ENCODE measurements at regions not wholly inside any gene's neighbourhood (a gene's known extent, or its start where the extent isn't known, plus 50 kb on each side); places are given as distances from the start of the nearest gene placed in this dataset.
"Not testable (repeated sequence)": the region's sequence is repeated elsewhere in the genome, so short reads cannot be mapped to it uniquely, and the experiment has no call there.

DNA sequence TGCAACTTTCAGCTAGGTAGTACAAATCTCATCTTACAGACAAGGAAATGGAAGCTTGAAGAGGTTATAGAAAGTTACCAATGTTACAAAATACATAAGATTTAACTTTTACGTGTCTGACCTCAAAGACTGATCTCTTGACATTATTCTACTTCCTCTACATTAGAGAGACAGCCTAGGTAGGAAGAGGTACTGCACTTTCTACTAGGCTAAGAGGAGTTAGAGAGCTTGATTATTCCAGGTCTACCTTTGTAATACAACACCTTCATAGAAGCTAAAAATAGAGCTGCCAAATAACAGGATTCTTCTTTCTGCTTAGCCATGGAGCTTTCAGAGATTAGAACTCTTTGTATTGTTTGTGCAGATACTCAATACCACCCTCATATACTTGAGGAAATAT is 147.6 kb upstream of the NPY2R start:
- H3K4me1 ChIP-seq (ENCODE audit: insufficient read depth, low read length, severe bottlenecking) = no peaks in the 10 kb centered on the region
- H3K36me3 ChIP-seq (ENCODE audit: insufficient read depth, low read length) = no peaks in the 10 kb centered on the region
- H2AFZ ChIP-seq (ENCODE audit: low read length) = no peak overlapping the region
- H3K9ac ChIP-seq (ENCODE audit: low read length) = no peak overlapping the region
- H4K20me1 ChIP-seq (ENCODE audit: insufficient read depth, low read length) = no peaks in the 10 kb centered on the region
- no peak overlapping the region for H3K4me3 ChIP-seq (ENCODE audit: low read depth, low read length, poor library complexity, severe bottlenecking)
- no peak for TF ChIP-seq EZH2 (IDR thresholded peaks at IDR 0.05; ENCODE audit: borderline replicate concordance, low read length)
- TF ChIP-seq, protein P1, sequence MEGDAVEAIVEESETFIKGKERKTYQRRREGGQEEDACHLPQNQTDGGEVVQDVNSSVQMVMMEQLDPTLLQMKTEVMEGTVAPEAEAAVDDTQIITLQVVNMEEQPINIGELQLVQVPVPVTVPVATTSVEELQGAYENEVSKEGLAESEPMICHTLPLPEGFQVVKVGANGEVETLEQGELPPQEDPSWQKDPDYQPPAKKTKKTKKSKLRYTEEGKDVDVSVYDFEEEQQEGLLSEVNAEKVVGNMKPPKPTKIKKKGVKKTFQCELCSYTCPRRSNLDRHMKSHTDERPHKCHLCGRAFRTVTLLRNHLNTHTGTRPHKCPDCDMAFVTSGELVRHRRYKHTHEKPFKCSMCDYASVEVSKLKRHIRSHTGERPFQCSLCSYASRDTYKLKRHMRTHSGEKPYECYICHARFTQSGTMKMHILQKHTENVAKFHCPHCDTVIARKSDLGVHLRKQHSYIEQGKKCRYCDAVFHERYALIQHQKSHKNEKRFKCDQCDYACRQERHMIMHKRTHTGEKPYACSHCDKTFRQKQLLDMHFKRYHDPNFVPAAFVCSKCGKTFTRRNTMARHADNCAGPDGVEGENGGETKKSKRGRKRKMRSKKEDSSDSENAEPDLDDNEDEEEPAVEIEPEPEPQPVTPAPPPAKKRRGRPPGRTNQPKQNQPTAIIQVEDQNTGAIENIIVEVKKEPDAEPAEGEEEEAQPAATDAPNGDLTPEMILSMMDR (IDR thresholded peaks at IDR 0.05; ENCODE audit: low read length) = no peak
- no peak overlapping the region for H3K27ac ChIP-seq (ENCODE audit: low read depth, low read length, poor library complexity, severe bottlenecking)
- no peaks in the 10 kb centered on the region for H3K27me3 ChIP-seq (ENCODE audit: insufficient read depth, low read length)
- H3K9me2 ChIP-seq (ENCODE audit: low read depth, low read length) = no peaks in the 10 kb centered on the region
- no peaks in the 10 kb centered on the region for H3K9me3 ChIP-seq (ENCODE audit: low read length)
- no peaks in the 10 kb centered on the region for H3K79me2 ChIP-seq (ENCODE audit: insufficient read depth, low read length)
- H3F3A ChIP-seq (ENCODE audit: insufficient read depth, low read length) = no peaks in the 10 kb centered on the region
- no peak overlapping the region for H3K4me2 ChIP-seq (ENCODE audit: low read length)

DNA sequence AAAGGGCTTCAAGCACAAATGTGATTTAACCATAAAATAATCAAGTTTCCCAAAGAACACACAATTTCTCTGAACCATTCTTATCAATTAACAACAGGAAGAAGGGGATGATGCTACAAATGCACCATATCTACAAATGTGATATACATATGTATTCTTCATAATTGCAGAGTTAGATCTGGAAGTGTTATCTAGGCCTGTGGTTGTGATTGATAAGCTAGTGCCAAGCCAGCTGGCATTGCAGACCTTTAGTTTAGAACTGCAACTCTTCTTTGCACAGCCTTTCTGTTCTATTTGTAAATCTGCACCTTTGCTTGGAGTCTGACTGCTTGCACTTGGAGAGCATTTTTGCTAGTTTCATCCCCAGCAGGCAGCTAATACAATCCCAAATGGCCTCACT is 145.5 kb upstream of the NPY2R start:
- Histone ChIP-seq H3K4me2 (ENCODE audit: low read length) (no peak overlapping the region), H3K27ac (ENCODE audit: low read depth, low read length, poor library complexity, severe bottlenecking) (no peak overlapping the region), H3K79me2 (ENCODE audit: insufficient read depth, low read length) (no peaks in the 10 kb centered on the region), H4K20me1 (ENCODE audit: insufficient read depth, low read length) (no peaks in the 10 kb centered on the region), H3K9ac (ENCODE audit: low read length) (no peak overlapping the region), H3K9me2 (ENCODE audit: low read depth, low read length) (no peaks in the 10 kb centered on the region), H2AFZ (ENCODE audit: low read length) (no peak overlapping the region), H3K36me3 (ENCODE audit: insufficient read depth, low read length) (no peaks in the 10 kb centered on the region), H3F3A (ENCODE audit: insufficient read depth, low read length) (no peaks in the 10 kb centered on the region), H3K9me3 (ENCODE audit: low read length) (no peaks in the 10 kb centered on the region), H3K4me1 (ENCODE audit: insufficient read depth, low read length, severe bottlenecking) (no peaks in the 10 kb centered on the region), H3K27me3 (ENCODE audit: insufficient read depth, low read length) (no peaks in the 10 kb centered on the region), H3K4me3 (ENCODE audit: low read depth, low read length, poor library complexity, severe bottlenecking) (no peak overlapping the region)
- TF ChIP-seq, protein P1 (IDR thresholded peaks at IDR 0.05; ENCODE audit: low read length) = no peak
- TF ChIP-seq EZH2 (IDR thresholded peaks at IDR 0.05; ENCODE audit: borderline replicate concordance, low read length) = no peak

DNA sequence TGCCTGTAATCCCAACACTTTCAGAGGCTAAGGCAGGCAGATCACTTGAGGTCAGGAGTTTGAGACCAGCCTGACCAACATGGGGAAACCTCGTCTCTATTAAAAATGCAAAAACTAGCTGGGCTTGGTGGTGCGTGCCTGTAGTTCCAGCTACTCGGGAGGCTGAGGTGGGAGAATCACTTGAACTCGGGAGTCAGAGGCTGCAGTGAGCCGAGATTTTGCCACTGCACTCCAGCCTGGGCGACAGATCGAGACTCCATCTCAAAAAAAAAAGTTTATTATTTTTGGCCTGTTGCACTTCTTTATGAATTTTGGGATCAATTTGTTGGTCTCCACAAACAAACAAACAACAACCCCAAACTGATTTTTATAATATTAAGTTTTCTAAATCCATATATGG is 143.5 kb upstream of the NPY2R start:
- not testable (repeated sequence) for H3K9ac ChIP-seq (ENCODE audit: low read length); H3F3A ChIP-seq (ENCODE audit: insufficient read depth, low read length); H3K4me1 ChIP-seq (ENCODE audit: insufficient read depth, low read length, severe bottlenecking); H3K4me3 ChIP-seq (ENCODE audit: low read depth, low read length, poor library complexity, severe bottlenecking); H2AFZ ChIP-seq (ENCODE audit: low read length); H3K79me2 ChIP-seq (ENCODE audit: insufficient read depth, low read length); H3K4me2 ChIP-seq (ENCODE audit: low read length); H4K20me1 ChIP-seq (ENCODE audit: insufficient read depth, low read length); H3K9me2 ChIP-seq (ENCODE audit: low read depth, low read length); H3K27me3 ChIP-seq (ENCODE audit: insufficient read depth, low read length); H3K9me3 ChIP-seq (ENCODE audit: low read length); H3K36me3 ChIP-seq (ENCODE audit: insufficient read depth, low read length); H3K27ac ChIP-seq (ENCODE audit: low read depth, low read length, poor library complexity, severe bottlenecking)

DNA sequence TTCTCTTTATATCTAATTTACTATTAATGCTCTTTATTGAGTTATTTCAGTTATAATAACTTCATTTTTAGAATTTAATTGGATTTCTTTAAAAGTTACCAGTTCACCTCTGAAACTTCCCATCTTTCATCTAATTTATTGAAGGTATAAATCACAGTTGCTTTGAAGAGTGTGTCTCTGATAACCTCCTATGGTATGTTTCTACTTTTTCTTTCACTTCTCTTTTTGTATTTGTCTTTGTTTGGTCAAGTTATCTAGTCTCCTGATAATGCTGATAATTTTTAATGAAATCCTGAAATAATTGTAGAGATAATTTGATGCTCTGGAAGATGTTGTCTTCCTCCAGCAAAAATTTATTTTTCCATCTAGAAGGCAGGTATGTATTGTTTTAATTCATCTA is 141.6 kb upstream of the NPY2R start:
- TF ChIP-seq, protein P1 (IDR thresholded peaks at IDR 0.05; ENCODE audit: low read length) = no peak
- no peak for TF ChIP-seq EZH2 (IDR thresholded peaks at IDR 0.05; ENCODE audit: borderline replicate concordance, low read length)
- no peaks in the 10 kb centered on the region for H3K27me3 ChIP-seq (ENCODE audit: insufficient read depth, low read length)
- H3K4me2 ChIP-seq (ENCODE audit: low read length) = no peak overlapping the region
- no peak overlapping the region for H3K4me3 ChIP-seq (ENCODE audit: low read depth, low read length, poor library complexity, severe bottlenecking)
- H3F3A ChIP-seq (ENCODE audit: insufficient read depth, low read length) = no peaks in the 10 kb centered on the region
- no peaks in the 10 kb centered on the region for H4K20me1 ChIP-seq (ENCODE audit: insufficient read depth, low read length)
- H3K79me2 ChIP-seq (ENCODE audit: insufficient read depth, low read length) = no peaks in the 10 kb centered on the region
- H3K4me1 ChIP-seq (ENCODE audit: insufficient read depth, low read length, severe bottlenecking) = no peaks in the 10 kb centered on the region
- no peaks in the 10 kb centered on the region for H3K9me3 ChIP-seq (ENCODE audit: low read length)
- H2AFZ ChIP-seq (ENCODE audit: low read length) = no peak overlapping the region
- no peak overlapping the region for H3K27ac ChIP-seq (ENCODE audit: low read depth, low read length, poor library complexity, severe bottlenecking)
- H3K36me3 ChIP-seq (ENCODE audit: insufficient read depth, low read length) = no peaks in the 10 kb centered on the region
- no peaks in the 10 kb centered on the region for H3K9me2 ChIP-seq (ENCODE audit: low read depth, low read length)
- no peak overlapping the region for H3K9ac ChIP-seq (ENCODE audit: low read length)
